Stimulated activated CD4-positive, alpha-beta T cell treated with anti-CD3 and anti-CD28 coated beads, Interleukin-1b, Interleukin-23, amount 100 ng/mL, for 4 hours (primary cell): ENCODE measurements at regions not wholly inside any gene's neighbourhood (a gene's known extent, or its start where the extent isn't known, plus 50 kb on each side); places are given as distances from the start of the nearest gene placed in this dataset.
"Not testable (repeated sequence)": the region's sequence is repeated elsewhere in the genome, so short reads cannot be mapped to it uniquely, and the experiment has no call there.

Source experiments
- DNase-seq, 2 donors: peaks; one replicate each; pipeline ENCODE4 v3.0.0-alpha.2; 2020; ENCODE audit warnings: low read depth in 2 of 2

GRCh38 chr9:97248252-97248651 is 59.2 kb upstream of the CCDC180 start:
- DNase-seq = not testable (repeated sequence)

GRCh38 chr9:97243606-97244005 is 63.9 kb upstream of the CCDC180 start:
- no peak for DNase-seq

- DNase-seq = not testable (repeated sequence)
Measured at GRCh38 chr9:97241430-97241829, 66.0 kb upstream of the CCDC180 start.

- DNase-seq = peak; percentile 54 to 61
Measured at GRCh38 chr9:97237951-97238889, 69.2 kb upstream of the CCDC180 start.

- no peak for DNase-seq
Measured at GRCh38 chr9:97237311-97237786, 70.1 kb upstream of the CCDC180 start.

GRCh38 chr9:97233009-97233400 is 74.5 kb upstream of the CCDC180 start:
- DNase-seq = not testable (repeated sequence)

- not testable (repeated sequence) for DNase-seq
Measured at GRCh38 chr9:97232060-97233008, 75.1 kb upstream of the CCDC180 start.

GRCh38 chr9:97222393-97222792 is 85.1 kb upstream of the CCDC180 start:
- DNase-seq = not testable (repeated sequence)

GRCh38 chr9:97221478-97222355 is 85.7 kb upstream of the CCDC180 start:
- DNase-seq = peak; percentile 27 to 49

GRCh38 chr9:97220894-97221477 is 86.5 kb upstream of the CCDC180 start:
- DNase-seq = no peak

GRCh38 chr9:97220396-97220795 is 87.1 kb upstream of the CCDC180 start:
- not testable (repeated sequence) for DNase-seq

GRCh38 chr9:97219443-97220140 is 87.9 kb upstream of the CCDC180 start:
- not testable (repeated sequence) for DNase-seq

GRCh38 chr9:97215127-97215526 is 92.3 kb upstream of the CCDC180 start:
- DNase-seq = not testable (repeated sequence)

- not testable (repeated sequence) for DNase-seq
Measured at GRCh38 chr9:97214556-97214955, 92.9 kb upstream of the CCDC180 start.

GRCh38 chr9:97199683-97200082 is 107.8 kb upstream of the CCDC180 start:
- DNase-seq = not testable (repeated sequence)

- DNase-seq = not testable (repeated sequence)
Measured at GRCh38 chr9:97193767-97194166, 113.7 kb upstream of the CCDC180 start.

- DNase-seq = no peak
Measured at GRCh38 chr9:97188545-97188944, 118.9 kb upstream of the CCDC180 start.

- not testable (repeated sequence) for DNase-seq
Measured at GRCh38 chr9:97187706-97188105, 119.8 kb upstream of the CCDC180 start.

GRCh38 chr9:97186493-97186892 is 121.0 kb upstream of the CCDC180 start:
- DNase-seq = no peak

GRCh38 chr9:97182532-97182931 is 124.9 kb upstream of the CCDC180 start:
- not testable (repeated sequence) for DNase-seq
